B cell (primary cell): ENCODE measurements at regions not wholly inside any gene's neighbourhood (a gene's known extent, or its start where the extent isn't known, plus 50 kb on each side); places are given as distances from the start of the nearest gene placed in this dataset.

Experiments used
- EZH2 ChIP-seq: IDR thresholded peaks from 2 replicates; pipeline ENCODE4 v1.6.1; 2012; ENCODE audit warnings: borderline replicate concordance, low read depth, mild to moderate bottlenecking, moderate library complexity, low read length; ENCODE audit not compliant: insufficient read depth, poor library complexity, severe bottlenecking
- TF ChIP-seq, protein P1 (sequence below): fragments of 200-600 bp; IDR thresholded peaks from one replicate; pipeline ENCODE4 v1.8.0; 2022; ENCODE audit warnings: antibody characterized with exemption, mild to moderate bottlenecking

DNA sequence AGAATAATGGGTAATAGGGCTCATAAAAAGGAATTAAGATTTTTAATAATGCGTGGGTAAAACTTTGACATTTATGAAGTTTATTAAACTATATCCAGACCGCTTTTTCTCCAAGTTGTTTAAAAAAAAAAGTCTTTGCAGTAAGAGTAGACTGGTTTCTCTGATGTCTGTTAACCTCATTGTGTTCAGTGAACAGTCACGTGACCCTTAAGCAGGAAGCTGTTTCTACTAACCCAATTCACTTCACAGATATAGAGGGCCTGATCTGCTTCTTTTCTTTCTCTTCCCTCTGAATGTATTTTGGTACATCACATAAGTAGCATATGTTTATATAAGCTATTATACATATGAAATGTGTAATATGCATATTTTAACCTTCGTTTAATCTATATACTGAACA lies 1011.3 kb upstream of the CELF4 start:
- TF ChIP-seq, protein P1, sequence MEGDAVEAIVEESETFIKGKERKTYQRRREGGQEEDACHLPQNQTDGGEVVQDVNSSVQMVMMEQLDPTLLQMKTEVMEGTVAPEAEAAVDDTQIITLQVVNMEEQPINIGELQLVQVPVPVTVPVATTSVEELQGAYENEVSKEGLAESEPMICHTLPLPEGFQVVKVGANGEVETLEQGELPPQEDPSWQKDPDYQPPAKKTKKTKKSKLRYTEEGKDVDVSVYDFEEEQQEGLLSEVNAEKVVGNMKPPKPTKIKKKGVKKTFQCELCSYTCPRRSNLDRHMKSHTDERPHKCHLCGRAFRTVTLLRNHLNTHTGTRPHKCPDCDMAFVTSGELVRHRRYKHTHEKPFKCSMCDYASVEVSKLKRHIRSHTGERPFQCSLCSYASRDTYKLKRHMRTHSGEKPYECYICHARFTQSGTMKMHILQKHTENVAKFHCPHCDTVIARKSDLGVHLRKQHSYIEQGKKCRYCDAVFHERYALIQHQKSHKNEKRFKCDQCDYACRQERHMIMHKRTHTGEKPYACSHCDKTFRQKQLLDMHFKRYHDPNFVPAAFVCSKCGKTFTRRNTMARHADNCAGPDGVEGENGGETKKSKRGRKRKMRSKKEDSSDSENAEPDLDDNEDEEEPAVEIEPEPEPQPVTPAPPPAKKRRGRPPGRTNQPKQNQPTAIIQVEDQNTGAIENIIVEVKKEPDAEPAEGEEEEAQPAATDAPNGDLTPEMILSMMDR, result no peak
- TF ChIP-seq EZH2, result no peak
